OCI-LY7 (cell line): ENCODE measurements at regions not wholly inside any gene's neighbourhood (a gene's known extent, or its start where the extent isn't known, plus 50 kb on each side); places are given as distances from the start of the nearest gene placed in this dataset.

Experiments
- BruUV-seq: library from RNA; stranded (reverse); fragments of 400-500 nt; replicated peaks from 2 replicates; lab custom pipeline; 2021; lab: Mats Ljungman, UMichigan
- CTCF ChIA-PET: fragments of 300-600 bp; sonication (Branson Sonifier 250); formaldehyde crosslinking; loops from one replicate; lab custom pipeline; 2022; ENCODE audit warnings: antibody characterized with exemption; ENCODE audit not compliant: unreplicated experiment; lab: Charles Lee
- POLR2A ChIA-PET: fragments of 300-600 bp; sonication (Branson Sonifier 250); formaldehyde crosslinking; loops from one replicate; lab custom pipeline; 2022; ENCODE audit warnings: antibody characterized with exemption; lab: Charles Lee
- DNase-seq: peaks from one replicate; pipeline ENCODE4 v3.0.0-alpha.2; 2015; ENCODE audit warnings: low spot score
- H2AFZ ChIP-seq: fragments of 200-600 bp; sonication (generic), shearing (Covaris generic); 2 replicates; pipeline ENCODE4 v1.6.1; 2014; ENCODE audit warnings: mild to moderate bottlenecking, antibody characterized with exemption, low read length, moderate library complexity
- H3K27ac ChIP-seq: fragments of 200-600 bp; sonication (generic); 2 replicates; pipeline ENCODE4 v1.5.1; 2014; ENCODE audit warnings: mixed run types, low read depth, mild to moderate bottlenecking, moderate library complexity, low read length, inconsistent platforms; ENCODE audit not compliant: poor library complexity, severe bottlenecking
- H3K36me3 ChIP-seq: fragments of 200-600 bp; sonication (generic); 2 replicates; pipeline ENCODE4 v1.6.1; 2014; ENCODE audit warnings: mild to moderate bottlenecking, antibody characterized with exemption, low read length, moderate library complexity, mixed read lengths; ENCODE audit not compliant: insufficient read depth
- H3K4me1 ChIP-seq: fragments of 200-600 bp; sonication (generic); 2 replicates; pipeline ENCODE4 v1.5.1; 2014; ENCODE audit warnings: mild to moderate bottlenecking, low read length; ENCODE audit not compliant: insufficient read depth, poor library complexity, severe bottlenecking
- H3K4me2 ChIP-seq: fragments of 200-600 bp; sonication (generic); 2 replicates; pipeline ENCODE4 v1.6.1; 2014; ENCODE audit warnings: mild to moderate bottlenecking, low read length
- H3K4me3 ChIP-seq: fragments of 200-600 bp; sonication (generic); 2 replicates; pipeline ENCODE4 v1.5.1; 2014; ENCODE audit warnings: mild to moderate bottlenecking, low read depth, low read length; ENCODE audit not compliant: poor library complexity, severe bottlenecking
- H3K79me2 ChIP-seq: fragments of 200-600 bp; sonication (generic); 2 replicates; pipeline ENCODE4 v1.6.1; 2016; ENCODE audit warnings: low read depth, mild to moderate bottlenecking, low read length, moderate library complexity, mixed read lengths; ENCODE audit not compliant: insufficient read depth
- H3K9me2 ChIP-seq: fragments of 200-600 bp; sonication (generic); 2 replicates; pipeline ENCODE4 v1.6.1; 2016; ENCODE audit warnings: mild to moderate bottlenecking, low read length, mixed read lengths; ENCODE audit not compliant: insufficient read depth
- H3K9me3 ChIP-seq: fragments of 200-600 bp; sonication (generic); 2 replicates; pipeline ENCODE4 v1.6.1; 2014; ENCODE audit warnings: mild to moderate bottlenecking, mixed run types, low read length, mixed read lengths
- H4K20me1 ChIP-seq: fragments of 200-600 bp; sonication (generic); 2 replicates; pipeline ENCODE4 v1.6.1; 2014; ENCODE audit warnings: mild to moderate bottlenecking, antibody characterized with exemption, low read length, moderate library complexity, mixed read lengths; ENCODE audit not compliant: insufficient read depth
- EZH2phosphoT487 ChIP-seq: fragments of 200-600 bp; sonication (generic); IDR thresholded peaks from 2 replicates; pipeline ENCODE4 v1.6.1; 2018; ENCODE audit warnings: low read depth, borderline replicate concordance, mild to moderate bottlenecking, mixed run types, antibody characterized with exemption, low read length, moderate library complexity, mixed read lengths
- intact Hi-C: fragments of 100-400 bp; cut with micrococcal nuclease; formaldehyde crosslinking; loops from one replicate; pipeline ENCODE4 v1.10.0; 2022; ENCODE audit not compliant: unreplicated experiment
- TF ChIP-seq, protein P1 (sequence below): fragments of 200-600 bp; sonication (generic); conservative IDR thresholded peaks from 2 replicates; pipeline ENCODE4 v1.5.1; 2014; ENCODE audit warnings: mild to moderate bottlenecking, antibody characterized with exemption, low read length, moderate library complexity, mixed read lengths

DNA sequence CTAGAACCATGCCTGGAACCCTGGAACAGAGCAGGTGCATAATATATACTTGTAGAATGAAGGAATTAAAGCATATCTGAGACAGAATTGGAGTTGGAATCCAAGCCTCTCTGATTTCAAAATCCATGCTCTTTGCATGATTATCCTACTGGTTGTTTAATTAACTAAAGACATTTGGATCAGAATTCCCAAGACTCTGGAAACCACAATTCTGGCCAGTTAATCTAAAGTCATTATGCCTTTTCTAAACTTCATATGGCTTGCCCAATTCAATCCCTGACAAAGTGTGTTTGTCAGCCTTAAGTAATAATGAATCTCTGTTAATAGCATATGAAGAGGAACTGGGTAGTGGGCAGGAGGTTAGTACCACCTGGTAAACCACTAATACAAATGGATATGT, 422.6 kb downstream of the ATP23 start:
- no peak overlapping the region for H3K4me3 ChIP-seq
- no peak for DNase-seq
- TF ChIP-seq EZH2phosphoT487, result no peak
- TF ChIP-seq, protein P1, sequence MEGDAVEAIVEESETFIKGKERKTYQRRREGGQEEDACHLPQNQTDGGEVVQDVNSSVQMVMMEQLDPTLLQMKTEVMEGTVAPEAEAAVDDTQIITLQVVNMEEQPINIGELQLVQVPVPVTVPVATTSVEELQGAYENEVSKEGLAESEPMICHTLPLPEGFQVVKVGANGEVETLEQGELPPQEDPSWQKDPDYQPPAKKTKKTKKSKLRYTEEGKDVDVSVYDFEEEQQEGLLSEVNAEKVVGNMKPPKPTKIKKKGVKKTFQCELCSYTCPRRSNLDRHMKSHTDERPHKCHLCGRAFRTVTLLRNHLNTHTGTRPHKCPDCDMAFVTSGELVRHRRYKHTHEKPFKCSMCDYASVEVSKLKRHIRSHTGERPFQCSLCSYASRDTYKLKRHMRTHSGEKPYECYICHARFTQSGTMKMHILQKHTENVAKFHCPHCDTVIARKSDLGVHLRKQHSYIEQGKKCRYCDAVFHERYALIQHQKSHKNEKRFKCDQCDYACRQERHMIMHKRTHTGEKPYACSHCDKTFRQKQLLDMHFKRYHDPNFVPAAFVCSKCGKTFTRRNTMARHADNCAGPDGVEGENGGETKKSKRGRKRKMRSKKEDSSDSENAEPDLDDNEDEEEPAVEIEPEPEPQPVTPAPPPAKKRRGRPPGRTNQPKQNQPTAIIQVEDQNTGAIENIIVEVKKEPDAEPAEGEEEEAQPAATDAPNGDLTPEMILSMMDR, result no peak
- BruUV-seq, result no TSS peak
- H3K4me2 ChIP-seq, result no peak overlapping the region
- H3K9me3 ChIP-seq, result no peaks in the 10 kb centered on the region
- no peak overlapping the region for H2AFZ ChIP-seq
- H3K4me1 ChIP-seq, result no peaks in the 10 kb centered on the region
- CTCF ChIA-PET, result no interaction called here
- no peaks in the 10 kb centered on the region for H4K20me1 ChIP-seq
- H3K79me2 ChIP-seq, result no peaks in the 10 kb centered on the region
- no peaks in the 10 kb centered on the region for H3K36me3 ChIP-seq
- POLR2A ChIA-PET, result interaction anchor here (1.4 to 1.6 kb wide), 2 partner anchors 14 to 57 kb away, joined by 3 to 5 read pairs; no protein-coding TSS in a partner anchor
- no peak overlapping the region for H3K27ac ChIP-seq
- H3K9me2 ChIP-seq, result no peaks in the 10 kb centered on the region
- intact Hi-C loops, result no loop called here

DNA sequence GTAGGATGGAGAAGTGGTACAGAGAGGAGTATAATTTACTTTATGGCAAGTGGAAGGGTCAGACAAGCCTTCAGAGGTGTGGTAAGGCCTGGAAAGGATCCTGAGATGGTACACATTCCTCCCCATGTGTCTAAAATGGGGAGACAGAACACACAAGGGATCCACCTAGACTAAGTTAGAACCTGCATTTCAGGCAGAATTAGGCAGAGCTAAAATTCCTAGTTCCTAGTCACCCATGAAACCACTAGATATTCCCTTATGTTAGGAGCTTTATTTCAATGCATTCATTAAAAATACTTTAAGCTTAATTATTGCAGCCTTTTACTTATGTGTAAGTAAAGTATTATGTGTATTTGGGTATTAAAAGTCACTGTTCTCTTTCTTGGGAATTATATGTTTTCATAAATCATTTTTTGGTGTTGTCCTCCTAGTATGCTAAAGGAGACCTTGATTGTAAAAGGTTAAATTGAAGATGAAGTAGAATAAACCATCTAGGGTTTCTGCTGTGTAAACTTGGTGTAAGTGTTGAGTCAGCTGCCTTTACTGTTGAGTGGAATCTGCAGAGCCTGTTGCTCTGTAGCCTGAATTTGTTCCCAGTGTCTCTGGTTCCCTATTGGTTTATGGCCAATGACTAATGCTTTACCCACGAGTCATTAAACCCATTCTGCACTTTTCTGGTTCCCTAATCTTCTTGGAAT, 423.2 kb downstream of the ATP23 start:
- DNase-seq, result no peak
- Histone ChIP-seq H3K9me2 (no peaks in the 10 kb centered on the region), H3K4me3 (no peak overlapping the region), H3K79me2 (no peaks in the 10 kb centered on the region), H3K4me2 (no peak overlapping the region), H3K27ac (no peak overlapping the region), H3K4me1 (no peaks in the 10 kb centered on the region), H4K20me1 (no peaks in the 10 kb centered on the region), H3K36me3 (no peaks in the 10 kb centered on the region), H2AFZ (no peak overlapping the region), H3K9me3 (no peaks in the 10 kb centered on the region)
- ChIA-PET CTCF (no interaction called here), POLR2A (interaction anchor here (1.6 kb wide), 1 partner anchor 57 kb away, joined by 3 read pairs; no protein-coding TSS in a partner anchor)
- no TSS peak for BruUV-seq
- intact Hi-C loops, result no loop called here
- TF ChIP-seq, protein P1, result no peak
- TF ChIP-seq EZH2phosphoT487, result no peak

DNA sequence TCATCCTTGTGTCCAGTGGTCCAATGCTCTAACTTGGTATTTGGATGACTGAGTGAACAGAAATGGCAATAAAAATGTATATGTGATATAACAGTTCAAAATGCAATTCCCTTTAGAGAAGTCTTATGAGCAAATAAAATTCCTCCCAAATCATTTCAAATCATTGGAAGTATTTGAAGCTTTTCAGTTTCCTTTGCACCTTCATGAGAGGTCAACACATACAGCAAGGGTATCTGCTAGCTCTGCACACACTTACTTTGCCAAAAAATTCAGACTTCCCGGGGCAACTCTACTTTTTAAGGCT, 423.7 kb downstream of the ATP23 start:
- BruUV-seq, result no TSS peak
- CTCF ChIA-PET, result no interaction called here

More for the DNA sequence above, 423.7 kb downstream of the ATP23 start:
- H3K9me2 ChIP-seq, result no peaks in the 10 kb centered on the region
- no peaks in the 10 kb centered on the region for H3K4me1 ChIP-seq
- no peak overlapping the region for H3K4me3 ChIP-seq
- no peak overlapping the region for H2AFZ ChIP-seq
- no peak for TF ChIP-seq EZH2phosphoT487
- TF ChIP-seq, protein P1, result no peak
- H3K9me3 ChIP-seq, result no peaks in the 10 kb centered on the region
- no peak for DNase-seq
- POLR2A ChIA-PET, result interaction anchor here (0.5 to 1.6 kb wide), 3 partner anchors 17 to 58 kb away, joined by 3 read pairs; no protein-coding TSS in a partner anchor
- no peaks in the 10 kb centered on the region for H3K36me3 ChIP-seq
- H3K27ac ChIP-seq, result no peak overlapping the region
- no peaks in the 10 kb centered on the region for H3K79me2 ChIP-seq
- H3K4me2 ChIP-seq, result no peak overlapping the region
- no peaks in the 10 kb centered on the region for H4K20me1 ChIP-seq
- intact Hi-C loops, result no loop called here
